ENCODE measurements at regions not wholly inside any gene's neighbourhood (a gene's known extent, or its start where the extent isn't known, plus 50 kb on each side); places are given as distances from the start of the nearest gene placed in this dataset.

- CTCF ChIA-PET, result interaction anchor here (1.5 kb wide), 1 partner anchor 10 kb away, joined by 4 read pairs; no protein-coding TSS in a partner anchor
- Histone ChIP-seq H3K9me3 (ENCODE audit: control extremely low read depth in 1 of 5, control insufficient read depth in 4 of 5, insufficient read depth in 2 of 5, low read depth in 1 of 5, low read length in 4 of 5) (peaks cover 0 to 1% (median 0%) of the 10 kb centered on the region in 5 experiments), H3K27me3 (replicated peaks in 2 of 5; ENCODE audit: control insufficient read depth in 4 of 5, insufficient read depth in 5 of 5, low read length in 4 of 5) (no peaks in the 10 kb centered on the region), H3K4me1 (ENCODE audit: control extremely low read depth in 1 of 4, control insufficient read depth in 4 of 4, insufficient read depth in 4 of 4, low read length in 3 of 4) (no peaks in the 10 kb centered on the region), H3K4me3 (ENCODE audit: control insufficient read depth in 1 of 7, extremely low read depth in 1 of 7, insufficient read depth in 4 of 7, low read depth in 2 of 7, low read length in 6 of 7) (no peak overlapping the region), H3K36me3 (ENCODE audit: control insufficient read depth in 4 of 4, insufficient read depth in 4 of 4, low read length in 3 of 4) (no peaks in the 10 kb centered on the region), H3K27ac (ENCODE audit: insufficient read depth in 1 of 2, low read depth in 1 of 2, low read length in 2 of 2, poor library complexity in 1 of 2, severe bottlenecking in 2 of 2) (no peak overlapping the region)
- DNase-seq, result no peak
- POLR2A ChIA-PET, result no interaction called here
- WGBS (ENCODE audit: insufficient coverage), result no CpG with 5 or more reads among the region's 1 CpG
These were observed 190.9 kb downstream of the HINT1 start for GRCh38 chr5:130974021-130974683.

DNA sequence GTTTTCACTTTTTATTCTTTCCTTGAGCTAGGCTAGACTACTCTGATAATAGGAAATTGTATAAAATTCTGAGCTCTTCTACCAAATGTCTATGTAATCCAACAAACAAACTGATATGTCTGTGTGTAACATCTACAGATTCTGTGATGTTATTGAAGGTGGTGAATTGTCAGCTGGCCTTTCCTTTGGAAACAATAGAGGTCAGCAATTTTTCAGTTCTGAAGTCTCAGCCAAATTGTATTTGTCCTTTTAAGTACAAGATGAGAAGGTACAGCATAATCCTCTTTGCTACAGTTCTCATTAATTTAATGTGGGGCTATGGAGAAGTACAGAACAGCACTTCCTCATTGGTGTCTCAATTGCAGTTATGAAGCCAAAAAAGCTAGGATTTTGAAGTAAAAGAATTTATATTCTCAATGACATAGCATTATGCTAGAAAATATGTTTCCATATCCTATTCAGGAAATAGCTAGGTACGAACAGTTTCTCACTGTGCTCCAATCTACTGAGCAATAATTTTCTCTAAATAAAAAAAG is 198.0 kb downstream of the HINT1 start:
- no peaks in the 10 kb centered on the region for H3K36me3 ChIP-seq (ENCODE audit: control insufficient read depth in 4 of 4, insufficient read depth in 4 of 4, low read length in 3 of 4)
- H3K27me3 ChIP-seq (replicated peaks in 2 of 5; ENCODE audit: control insufficient read depth in 4 of 5, insufficient read depth in 5 of 5, low read length in 4 of 5), result no peaks in the 10 kb centered on the region
- H3K9me3 ChIP-seq (ENCODE audit: control extremely low read depth in 1 of 5, control insufficient read depth in 4 of 5, insufficient read depth in 2 of 5, low read depth in 1 of 5, low read length in 4 of 5), result peaks cover 0 to 3% (median 0%) of the 10 kb centered on the region in 5 experiments
- ChIA-PET CTCF (no interaction called here), POLR2A (no interaction called here)
- DNase-seq, result peak in 2 of 3 donors; percentile 28 to 47
- no peak overlapping the region for H3K4me3 ChIP-seq (ENCODE audit: control insufficient read depth in 1 of 7, extremely low read depth in 1 of 7, insufficient read depth in 4 of 7, low read depth in 2 of 7, low read length in 6 of 7)
- H3K27ac ChIP-seq (ENCODE audit: insufficient read depth in 1 of 2, low read depth in 1 of 2, low read length in 2 of 2, poor library complexity in 1 of 2, severe bottlenecking in 2 of 2), result peak overlapping the region in 1 of 2 experiments; percentile 0
- WGBS (ENCODE audit: insufficient coverage), result no CpG with 5 or more reads among the region's 1 CpG
- H3K4me1 ChIP-seq (ENCODE audit: control extremely low read depth in 1 of 4, control insufficient read depth in 4 of 4, insufficient read depth in 4 of 4, low read length in 3 of 4), result peaks cover 0 to 3% (median under 1%) of the 10 kb centered on the region in 4 experiments

DNA sequence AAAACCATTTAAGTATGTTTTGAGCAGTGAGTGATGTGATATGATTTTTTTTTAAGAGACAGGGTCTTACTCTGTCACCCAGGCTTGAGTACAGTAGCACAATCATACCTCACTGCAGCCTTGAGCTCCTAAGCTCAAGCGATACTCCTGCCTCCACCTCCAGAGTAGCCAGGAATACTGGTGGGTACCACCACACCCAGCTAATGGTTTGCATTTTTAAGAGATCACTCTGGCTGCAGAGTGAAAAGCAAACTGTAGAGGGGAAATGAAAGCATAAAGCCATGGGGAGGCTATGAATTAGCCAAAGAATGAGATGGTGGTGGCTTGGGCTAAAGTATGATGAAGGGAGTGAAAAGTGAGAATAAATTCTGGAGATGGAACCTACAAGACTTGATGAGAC is 199.1 kb downstream of the HINT1 start:
- H3K4me3 ChIP-seq (ENCODE audit: control insufficient read depth in 1 of 7, extremely low read depth in 1 of 7, insufficient read depth in 4 of 7, low read depth in 2 of 7, low read length in 6 of 7), result no peak overlapping the region
- H3K9me3 ChIP-seq (ENCODE audit: control extremely low read depth in 1 of 5, control insufficient read depth in 4 of 5, insufficient read depth in 2 of 5, low read depth in 1 of 5, low read length in 4 of 5), result peaks cover 0 to 3% (median 0%) of the 10 kb centered on the region in 5 experiments
- H3K36me3 ChIP-seq (ENCODE audit: control insufficient read depth in 4 of 4, insufficient read depth in 4 of 4, low read length in 3 of 4), result no peaks in the 10 kb centered on the region
- no CpG with 5 or more reads among the region's 1 CpG for WGBS (ENCODE audit: insufficient coverage)
- peaks cover 0 to 3% (median under 1%) of the 10 kb centered on the region in 4 experiments for H3K4me1 ChIP-seq (ENCODE audit: control extremely low read depth in 1 of 4, control insufficient read depth in 4 of 4, insufficient read depth in 4 of 4, low read length in 3 of 4)
- ChIA-PET CTCF (no interaction called here), POLR2A (no interaction called here)
- no peaks in the 10 kb centered on the region for H3K27me3 ChIP-seq (replicated peaks in 2 of 5; ENCODE audit: control insufficient read depth in 4 of 5, insufficient read depth in 5 of 5, low read length in 4 of 5)
- no peak for DNase-seq
- H3K27ac ChIP-seq (ENCODE audit: insufficient read depth in 1 of 2, low read depth in 1 of 2, low read length in 2 of 2, poor library complexity in 1 of 2, severe bottlenecking in 2 of 2), result no peak overlapping the region

DNA sequence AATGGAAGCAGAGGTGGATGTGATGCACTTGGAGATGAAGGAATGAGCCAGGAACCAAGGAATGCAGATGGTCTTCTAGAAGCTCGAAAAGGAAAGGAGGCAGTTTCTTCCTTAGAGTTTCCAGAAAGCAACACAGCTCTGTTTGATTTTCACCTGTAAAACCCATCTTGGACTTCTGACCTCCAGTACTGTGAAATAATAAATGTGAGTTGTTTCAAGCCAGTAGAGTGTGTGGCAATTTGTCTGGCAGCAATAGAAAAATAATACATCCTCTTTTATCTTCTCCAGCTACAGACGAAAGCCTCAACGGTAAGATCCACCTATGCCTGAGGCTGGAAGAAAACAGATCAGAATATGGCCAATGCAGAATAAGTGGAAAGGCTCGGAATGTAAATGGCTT is 199.7 kb downstream of the HINT1 start:
- Histone ChIP-seq H3K9me3 (ENCODE audit: control extremely low read depth in 1 of 5, control insufficient read depth in 4 of 5, insufficient read depth in 2 of 5, low read depth in 1 of 5, low read length in 4 of 5) (peaks cover 0 to 3% (median 0%) of the 10 kb centered on the region in 5 experiments), H3K4me3 (ENCODE audit: control insufficient read depth in 1 of 7, extremely low read depth in 1 of 7, insufficient read depth in 4 of 7, low read depth in 2 of 7, low read length in 6 of 7) (no peak overlapping the region), H3K27ac (ENCODE audit: insufficient read depth in 1 of 2, low read depth in 1 of 2, low read length in 2 of 2, poor library complexity in 1 of 2, severe bottlenecking in 2 of 2) (no peak overlapping the region), H3K27me3 (replicated peaks in 2 of 5; ENCODE audit: control insufficient read depth in 4 of 5, insufficient read depth in 5 of 5, low read length in 4 of 5) (no peaks in the 10 kb centered on the region), H3K36me3 (ENCODE audit: control insufficient read depth in 4 of 4, insufficient read depth in 4 of 4, low read length in 3 of 4) (no peaks in the 10 kb centered on the region), H3K4me1 (ENCODE audit: control extremely low read depth in 1 of 4, control insufficient read depth in 4 of 4, insufficient read depth in 4 of 4, low read length in 3 of 4) (peaks cover 0 to 3% (median under 1%) of the 10 kb centered on the region in 4 experiments)
- 96% methylated on average over 3 of the region's 4 CpGs for WGBS (ENCODE audit: insufficient coverage)
- no peak for DNase-seq
- POLR2A ChIA-PET, result no interaction called here
- CTCF ChIA-PET, result no interaction called here

GRCh38 chr5:130964231-130965202 is 200.5 kb downstream of the HINT1 start:
- Histone ChIP-seq H3K36me3 (ENCODE audit: control insufficient read depth in 4 of 4, insufficient read depth in 4 of 4, low read length in 3 of 4) (no peaks in the 10 kb centered on the region), H3K27ac (ENCODE audit: insufficient read depth in 1 of 2, low read depth in 1 of 2, low read length in 2 of 2, poor library complexity in 1 of 2, severe bottlenecking in 2 of 2) (no peak overlapping the region), H3K27me3 (replicated peaks in 2 of 5; ENCODE audit: control insufficient read depth in 4 of 5, insufficient read depth in 5 of 5, low read length in 4 of 5) (no peaks in the 10 kb centered on the region), H3K4me1 (ENCODE audit: control extremely low read depth in 1 of 4, control insufficient read depth in 4 of 4, insufficient read depth in 4 of 4, low read length in 3 of 4) (peaks cover 0 to 3% (median under 1%) of the 10 kb centered on the region in 4 experiments), H3K9me3 (ENCODE audit: control extremely low read depth in 1 of 5, control insufficient read depth in 4 of 5, insufficient read depth in 2 of 5, low read depth in 1 of 5, low read length in 4 of 5) (peaks cover 0 to 3% (median 0%) of the 10 kb centered on the region in 5 experiments), H3K4me3 (ENCODE audit: control insufficient read depth in 1 of 7, extremely low read depth in 1 of 7, insufficient read depth in 4 of 7, low read depth in 2 of 7, low read length in 6 of 7) (no peak overlapping the region)
- ChIA-PET POLR2A (no interaction called here), CTCF (no interaction called here)
- no CpG with 5 or more reads among the region's 3 CpGs for WGBS (ENCODE audit: insufficient coverage)
- no peak for DNase-seq

DNA sequence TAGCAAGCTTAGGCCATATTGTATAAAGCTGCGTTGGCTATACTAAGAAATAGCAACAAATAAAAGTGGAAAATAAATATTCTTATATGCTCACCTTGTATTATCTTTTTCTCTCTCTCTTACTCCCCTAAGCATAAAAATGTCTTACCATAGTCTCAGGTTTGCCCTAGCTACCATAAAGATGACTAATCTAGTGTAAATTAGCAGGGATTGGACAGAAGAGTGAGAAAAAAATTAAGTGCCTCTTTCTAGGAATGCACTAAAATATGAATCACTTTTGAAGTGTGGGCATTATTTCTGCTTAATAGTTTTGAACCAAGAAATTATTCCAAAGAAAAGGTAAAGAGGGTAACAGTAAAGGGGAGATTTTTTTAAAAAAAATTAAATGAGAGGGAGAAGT is 201.3 kb downstream of the HINT1 start:
- H3K27ac ChIP-seq (ENCODE audit: insufficient read depth in 1 of 2, low read depth in 1 of 2, low read length in 2 of 2, poor library complexity in 1 of 2, severe bottlenecking in 2 of 2), result no peak overlapping the region
- no peaks in the 10 kb centered on the region for H3K27me3 ChIP-seq (replicated peaks in 2 of 5; ENCODE audit: control insufficient read depth in 4 of 5, insufficient read depth in 5 of 5, low read length in 4 of 5)
- POLR2A ChIA-PET, result no interaction called here
- H3K4me3 ChIP-seq (ENCODE audit: control insufficient read depth in 1 of 7, extremely low read depth in 1 of 7, insufficient read depth in 4 of 7, low read depth in 2 of 7, low read length in 6 of 7), result no peak overlapping the region
- WGBS (ENCODE audit: insufficient coverage), result no CpG with 5 or more reads among the region's 1 CpG
- H3K36me3 ChIP-seq (ENCODE audit: control insufficient read depth in 4 of 4, insufficient read depth in 4 of 4, low read length in 3 of 4), result no peaks in the 10 kb centered on the region
- CTCF ChIA-PET, result no interaction called here
- H3K9me3 ChIP-seq (ENCODE audit: control extremely low read depth in 1 of 5, control insufficient read depth in 4 of 5, insufficient read depth in 2 of 5, low read depth in 1 of 5, low read length in 4 of 5), result peaks cover 0 to 3% (median 0%) of the 10 kb centered on the region in 5 experiments
- DNase-seq, result no peak
- peaks cover 0 to 3% (median under 1%) of the 10 kb centered on the region in 4 experiments for H3K4me1 ChIP-seq (ENCODE audit: control extremely low read depth in 1 of 4, control insufficient read depth in 4 of 4, insufficient read depth in 4 of 4, low read length in 3 of 4)

- ChIA-PET CTCF (no interaction called here), POLR2A (no interaction called here)
- peaks cover 0 to 2% (median 0%) of the 10 kb centered on the region in 4 experiments for H3K4me1 ChIP-seq (ENCODE audit: control extremely low read depth in 1 of 4, control insufficient read depth in 4 of 4, insufficient read depth in 4 of 4, low read length in 3 of 4)
- no peaks in the 10 kb centered on the region for H3K36me3 ChIP-seq (ENCODE audit: control insufficient read depth in 4 of 4, insufficient read depth in 4 of 4, low read length in 3 of 4)
- no peak for DNase-seq
- no peak overlapping the region for H3K4me3 ChIP-seq (ENCODE audit: control insufficient read depth in 1 of 7, extremely low read depth in 1 of 7, insufficient read depth in 4 of 7, low read depth in 2 of 7, low read length in 6 of 7)
- H3K27me3 ChIP-seq (replicated peaks in 2 of 5; ENCODE audit: control insufficient read depth in 4 of 5, insufficient read depth in 5 of 5, low read length in 4 of 5), result no peaks in the 10 kb centered on the region
- WGBS (ENCODE audit: insufficient coverage), result 100% methylated on average over 1 of the region's 1 CpG
- no peak overlapping the region for H3K27ac ChIP-seq (ENCODE audit: insufficient read depth in 1 of 2, low read depth in 1 of 2, low read length in 2 of 2, poor library complexity in 1 of 2, severe bottlenecking in 2 of 2)
- no peaks in the 10 kb centered on the region for H3K9me3 ChIP-seq (ENCODE audit: control extremely low read depth in 1 of 5, control insufficient read depth in 4 of 5, insufficient read depth in 2 of 5, low read depth in 1 of 5, low read length in 4 of 5)
These were observed 207.9 kb downstream of the HINT1 start for GRCh38 chr5:130957151-130957550.

Measured in common myeloid progenitor, CD34-positive (primary cell).